NCI-H446 treated with DMSO at 0.1 percent for 48 hours (cell line): ENCODE measurements at regions not wholly inside any gene's neighbourhood (a gene's known extent, or its start where the extent isn't known, plus 50 kb on each side); places are given as distances from the start of the nearest gene placed in this dataset.

ENCODE experiments used
- DNase-seq: peaks from one replicate; lab custom pipeline; 2025; lab: John Stamatoyannopoulos, UW

DNA sequence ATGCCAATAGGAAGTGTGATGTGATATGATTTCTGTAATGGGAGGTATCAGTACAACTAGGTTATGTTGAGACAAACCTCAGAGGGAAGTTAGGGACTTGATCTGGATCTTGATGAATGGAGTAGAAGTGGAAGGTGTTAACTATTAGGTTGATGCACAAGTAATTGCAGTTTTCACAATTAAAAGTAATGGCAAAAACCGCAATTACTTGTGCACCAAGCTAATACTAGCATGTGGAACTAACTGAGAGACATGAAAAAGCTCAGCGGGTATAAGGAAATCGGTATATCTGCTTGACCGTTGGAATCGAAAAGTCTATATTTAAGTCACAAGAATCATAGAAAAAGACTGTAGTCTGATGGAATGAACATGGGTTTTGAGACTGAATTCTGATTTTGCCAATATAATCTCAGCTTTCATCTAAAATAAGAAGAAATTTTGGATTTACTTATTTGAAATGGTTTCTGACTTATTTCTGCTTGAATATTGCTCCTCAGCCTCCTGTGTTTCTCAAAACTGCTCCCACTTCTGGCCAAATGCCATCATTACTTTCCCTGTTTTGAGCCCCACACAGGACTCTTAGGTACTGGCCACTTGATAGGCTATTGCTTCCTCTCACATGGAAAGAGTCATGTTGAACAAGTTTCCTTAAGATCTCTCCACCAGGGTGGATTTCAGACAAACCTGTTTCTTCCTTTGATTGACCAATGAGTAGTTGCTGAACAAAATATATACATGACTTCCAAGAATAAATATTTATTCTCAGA lies 271.5 kb upstream of the COL8A1 start:
- no peak for DNase-seq

GRCh38 chr3:99365979-99366378 lies 272.4 kb upstream of the COL8A1 start:
- no peak for DNase-seq

GRCh38 chr3:99365396-99365795 lies 273.0 kb upstream of the COL8A1 start:
- no peak for DNase-seq

DNA sequence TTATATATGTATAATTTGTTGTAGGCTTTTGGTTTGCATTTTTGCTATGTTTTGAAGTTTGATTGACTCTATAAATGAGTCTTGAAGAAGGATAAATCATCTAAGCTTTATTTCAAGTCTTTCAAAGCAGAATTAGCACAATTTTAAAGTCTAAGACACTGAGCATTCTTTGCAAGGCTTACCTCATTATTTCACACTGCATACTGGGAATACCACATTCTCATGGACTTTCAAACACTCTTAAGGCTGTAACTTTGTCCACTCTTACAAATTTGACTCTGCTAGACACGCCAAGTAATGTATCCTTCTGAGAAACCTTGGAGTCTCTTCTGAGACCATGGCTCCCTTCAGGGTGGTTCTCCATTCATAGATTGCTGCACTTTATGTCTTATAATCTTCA lies 281.3 kb upstream of the COL8A1 start:
- DNase-seq, result no peak

GRCh38 chr3:99356696-99357095 lies 281.7 kb upstream of the COL8A1 start:
- DNase-seq, result no peak

- no peak for DNase-seq
Observed at GRCh38 chr3:99355465-99355864, 282.9 kb upstream of the COL8A1 start.

- no peak for DNase-seq
Observed at GRCh38 chr3:99352811-99353210, 285.6 kb upstream of the COL8A1 start.

DNA sequence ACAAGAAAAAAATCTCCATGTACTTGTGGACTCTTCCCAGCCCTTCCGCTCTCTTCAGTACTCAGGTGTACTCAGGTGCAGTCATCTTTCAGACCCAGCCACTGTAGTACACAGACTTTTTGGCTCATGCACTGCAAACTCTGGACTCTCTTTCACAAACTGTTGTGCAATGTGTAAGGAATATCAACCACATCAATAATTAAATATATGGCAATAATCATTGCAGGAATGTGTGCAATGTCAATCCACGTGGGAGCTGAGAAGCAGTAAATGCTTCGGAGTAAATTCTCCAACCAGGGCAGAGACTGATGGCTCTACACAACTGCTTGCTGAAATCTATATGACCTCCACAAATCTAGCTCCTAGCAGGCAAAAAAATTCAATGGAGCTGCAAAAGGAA lies 287.3 kb upstream of the COL8A1 start:
- no peak for DNase-seq

- no peak for DNase-seq
Observed at GRCh38 chr3:99348451-99348850, 289.9 kb upstream of the COL8A1 start.

DNA sequence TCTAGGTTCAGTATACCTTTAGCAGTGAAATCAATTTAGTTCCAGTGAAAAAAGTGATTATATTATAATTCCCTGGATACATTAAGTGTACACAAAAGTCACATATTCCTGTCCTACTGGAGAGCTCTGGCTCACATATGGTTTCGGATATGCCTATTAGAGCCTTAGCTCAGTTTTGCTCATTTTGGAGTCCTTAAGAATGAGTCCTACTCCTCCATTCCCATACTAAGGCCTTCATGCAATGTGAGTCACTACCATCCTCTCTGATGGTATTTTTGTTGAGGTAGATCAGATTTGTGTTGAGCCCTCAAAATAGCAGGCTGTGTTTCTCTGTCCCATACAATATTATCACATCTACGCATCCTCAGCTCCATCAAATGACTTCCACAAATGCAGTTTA lies 294.2 kb upstream of the COL8A1 start:
- no peak for DNase-seq

GRCh38 chr3:99342383-99342782 lies 296.0 kb upstream of the COL8A1 start:
- no peak for DNase-seq

GRCh38 chr3:99339222-99339621 lies 299.2 kb upstream of the COL8A1 start:
- no peak for DNase-seq

- DNase-seq, result no peak
Observed at GRCh38 chr3:99332718-99333117, 305.7 kb upstream of the COL8A1 start.

DNA sequence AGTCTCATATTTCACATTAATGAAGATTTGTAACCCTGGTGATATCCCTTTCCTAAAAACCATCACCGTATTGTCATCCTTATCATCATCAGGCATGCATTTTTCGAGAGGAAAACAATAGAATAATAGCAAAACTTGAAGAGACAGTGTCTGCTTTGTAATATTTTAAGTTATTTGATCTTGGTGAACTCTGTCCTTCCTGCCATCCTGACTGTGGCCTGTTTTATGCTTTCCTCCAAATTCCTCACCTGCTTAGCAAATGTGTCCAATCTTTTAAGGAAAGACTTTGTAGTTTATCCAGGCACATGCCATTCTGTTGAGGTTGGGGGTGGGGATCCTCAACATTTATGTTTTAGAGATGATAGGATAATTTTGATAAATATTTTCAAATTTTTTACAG lies 306.1 kb upstream of the COL8A1 start:
- DNase-seq, result no peak

GRCh38 chr3:99330924-99331532 lies 307.4 kb upstream of the COL8A1 start:
- DNase-seq, result no peak

GRCh38 chr3:99330281-99330680 lies 308.1 kb upstream of the COL8A1 start:
- DNase-seq, result no peak

- DNase-seq, result no peak
Observed at GRCh38 chr3:99325402-99325801, 313.0 kb upstream of the COL8A1 start.

DNA sequence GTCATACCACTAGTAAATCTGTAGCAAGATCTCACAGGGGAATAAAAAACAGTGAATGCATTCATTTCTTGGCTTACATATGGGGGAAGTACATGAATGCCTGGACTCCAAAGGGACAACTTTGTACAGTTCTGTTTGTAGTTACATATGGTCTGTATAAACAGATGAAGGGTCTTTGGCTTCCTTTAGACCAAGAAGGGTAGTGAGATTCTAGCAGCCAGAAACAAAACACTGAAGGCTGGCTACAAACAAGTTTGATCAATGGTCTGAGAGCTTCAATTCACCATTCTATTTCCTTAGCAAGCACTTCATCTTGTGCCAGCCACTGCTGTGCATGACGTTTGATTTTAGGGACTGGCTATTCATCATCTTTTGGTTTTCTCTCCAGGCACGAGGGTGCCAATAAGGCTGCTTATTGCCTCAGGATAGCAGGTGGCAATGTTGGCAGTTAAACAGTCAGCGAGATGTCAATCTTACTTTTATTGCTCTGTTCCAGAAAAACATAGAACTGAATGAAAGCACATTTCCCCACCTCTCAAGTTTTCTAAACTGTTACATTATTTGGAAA lies 313.7 kb upstream of the COL8A1 start:
- no peak for DNase-seq

DNA sequence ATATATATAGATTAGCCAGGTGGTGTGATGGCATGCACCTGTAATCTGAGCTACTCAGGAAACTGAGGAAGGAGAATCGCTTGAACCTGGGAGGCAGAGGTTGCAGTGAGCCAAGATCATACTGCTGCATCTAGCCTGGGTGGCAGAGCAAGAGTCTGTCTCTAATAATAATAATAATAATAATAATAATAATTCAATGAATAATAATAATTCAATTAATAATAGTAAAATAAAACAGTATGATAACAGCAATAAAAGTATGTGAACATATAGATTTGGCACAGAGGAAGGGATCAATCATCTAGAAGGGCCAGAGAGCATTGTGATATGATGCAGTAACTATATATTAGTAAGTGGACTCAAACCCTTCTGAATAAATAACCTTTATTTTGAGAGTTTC lies 314.5 kb upstream of the COL8A1 start:
- DNase-seq, result no peak

- DNase-seq, result no peak
Observed at GRCh38 chr3:99322551-99322950, 315.8 kb upstream of the COL8A1 start.

DNA sequence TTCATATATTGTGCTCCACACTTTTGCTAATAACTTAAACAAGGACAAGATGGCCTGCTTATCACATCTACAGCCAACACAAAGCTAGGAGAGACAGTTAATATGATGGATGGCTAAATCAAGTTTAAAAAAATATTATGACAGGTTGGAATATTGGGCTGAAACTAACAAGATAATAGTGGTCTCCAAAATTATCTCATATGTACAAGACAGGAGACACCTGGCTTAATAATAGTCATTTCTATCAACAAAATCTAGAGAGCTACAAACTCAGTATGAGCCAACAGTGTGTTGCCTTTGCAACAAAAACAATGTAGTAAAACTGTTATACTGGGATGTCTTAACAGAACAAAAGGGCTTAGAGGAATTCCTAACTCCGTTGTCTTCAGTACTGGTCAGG lies 317.1 kb upstream of the COL8A1 start:
- DNase-seq, result no peak

DNA sequence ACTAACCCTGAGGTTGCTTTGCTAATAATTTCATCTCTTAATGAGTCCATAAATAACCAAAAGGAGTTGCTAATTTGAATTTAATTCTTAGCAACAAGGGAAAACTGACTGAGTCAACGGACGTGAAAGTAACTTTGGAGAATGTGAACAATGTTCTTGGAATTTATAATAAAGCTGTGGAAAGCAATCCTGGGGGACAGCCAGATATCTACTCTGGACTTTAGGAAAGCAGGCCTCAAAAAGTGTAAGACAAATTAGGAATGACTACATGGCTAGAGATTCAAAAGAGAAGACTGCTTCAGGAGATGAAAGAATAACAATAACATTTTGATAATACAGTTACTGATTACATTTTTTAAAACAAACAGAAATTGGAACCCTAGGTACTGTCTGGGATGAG lies 318.4 kb upstream of the COL8A1 start:
- no peak for DNase-seq

GRCh38 chr3:99319450-99319849 lies 318.9 kb upstream of the COL8A1 start:
- no peak for DNase-seq

GRCh38 chr3:99317201-99317600 lies 321.2 kb upstream of the COL8A1 start:
- DNase-seq, result no peak
